ENCODE measurements at regions not wholly inside any gene's neighbourhood (a gene's known extent, or its start where the extent isn't known, plus 50 kb on each side); places are given as distances from the start of the nearest gene placed in this dataset.

GRCh38 chr3:154801729-154802128, 278.4 kb upstream of the MME start:
- no peak for DNase-seq

- DNase-seq, result no peak
These were observed 280.3 kb upstream of the MME start for GRCh38 chr3:154799800-154800199.

GRCh38 chr3:154795582-154795981, 284.5 kb upstream of the MME start:
- no peak for DNase-seq

- no peak for DNase-seq
These were observed 285.2 kb upstream of the MME start for GRCh38 chr3:154794814-154795445.

GRCh38 chr3:154794391-154794790, 285.7 kb upstream of the MME start:
- DNase-seq, result no peak

GRCh38 chr3:154792828-154793227, 287.3 kb upstream of the MME start:
- no peak for DNase-seq

- no peak for DNase-seq
These were observed 288.5 kb upstream of the MME start for GRCh38 chr3:154791611-154792010.

- DNase-seq, result no peak
These were observed 293.4 kb upstream of the MME start for GRCh38 chr3:154786724-154787123.

GRCh38 chr3:154783521-154783931, 296.6 kb upstream of the MME start:
- DNase-seq, result no peak

- no peak for DNase-seq
These were observed 297.1 kb upstream of the MME start for GRCh38 chr3:154783061-154783460.

- DNase-seq, result no peak
These were observed 298.0 kb upstream of the MME start for GRCh38 chr3:154782151-154782550.

- DNase-seq, result no peak
These were observed 298.5 kb upstream of the MME start for GRCh38 chr3:154781595-154781994.

GRCh38 chr3:154780263-154780662, 299.9 kb upstream of the MME start:
- no peak for DNase-seq

- DNase-seq, result no peak
These were observed 300.5 kb upstream of the MME start for GRCh38 chr3:154779571-154779970.

GRCh38 chr3:154778057-154778456, 302.1 kb upstream of the MME start:
- no peak for DNase-seq

GRCh38 chr3:154776549-154777225, 303.4 kb upstream of the MME start:
- no peak for DNase-seq

GRCh38 chr3:154775821-154776548, 304.1 kb upstream of the MME start:
- DNase-seq, result no peak

GRCh38 chr3:154766765-154767503, 313.2 kb upstream of the MME start:
- DNase-seq, result no peak

GRCh38 chr3:154764856-154765640, 315.1 kb upstream of the MME start:
- DNase-seq, result no peak

GRCh38 chr3:154762486-154762885, 317.6 kb upstream of the MME start:
- DNase-seq, result no peak

- DNase-seq, result no peak
These were observed 320.2 kb upstream of the MME start for GRCh38 chr3:154759966-154760365.

- no peak for DNase-seq
These were observed 321.8 kb upstream of the MME start for GRCh38 chr3:154758109-154758868.

Data from CD4-positive, alpha-beta T cell treated with Interleukin-21 for 1 hour (primary cell).